ENCODE measurements at regions not wholly inside any gene's neighbourhood (a gene's known extent, or its start where the extent isn't known, plus 50 kb on each side); places are given as distances from the start of the nearest gene placed in this dataset.

DNA sequence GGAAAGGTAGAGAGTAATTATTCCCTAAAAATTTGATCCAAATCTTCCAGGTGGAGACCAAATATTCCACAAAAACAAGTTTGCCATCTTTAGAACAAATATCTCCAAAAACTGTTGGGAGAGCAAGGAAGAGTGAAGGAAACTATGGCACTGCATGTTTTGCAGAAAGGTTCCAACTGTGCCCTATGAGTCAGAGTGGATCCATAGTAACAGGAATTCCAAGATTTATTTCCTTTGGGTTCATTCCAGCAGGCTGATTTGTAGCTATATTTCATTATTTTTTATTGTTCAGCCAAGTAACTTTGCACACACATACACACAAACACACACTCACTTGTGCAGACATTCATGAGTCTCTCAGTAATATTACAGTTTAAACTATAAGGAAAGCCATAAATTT lies 459.7 kb upstream of the EPHA6 start:
- DNase-seq = no peak
- Histone ChIP-seq H3K27me3 (replicated peaks; ENCODE audit: control insufficient read depth, insufficient read depth, low read length) (no peaks in the 10 kb centered on the region), H3K4me1 (no peaks in the 10 kb centered on the region), H3K9me3 (no peaks in the 10 kb centered on the region), H3K36me3 (ENCODE audit: control insufficient read depth, insufficient read depth, low read length) (no peaks in the 10 kb centered on the region), H3K4me3 (ENCODE audit: low read depth, low read length) (no peak overlapping the region)
- Mint-ChIP-seq H3K27ac (ENCODE audit: unreplicated experiment) (no peak overlapping the region), H3K27me3 (ENCODE audit: insufficient read depth, unreplicated experiment) (no peaks in the 10 kb centered on the region), H3K36me3 (ENCODE audit: insufficient read depth, unreplicated experiment) (no peaks in the 10 kb centered on the region), H3K4me3 (ENCODE audit: unreplicated experiment) (no peak overlapping the region), H3K4me1 (ENCODE audit: low read depth, unreplicated experiment) (no peaks in the 10 kb centered on the region), H3K9me3 (ENCODE audit: unreplicated experiment) (no peaks in the 10 kb centered on the region)
- POLR2A ChIA-PET = no interaction called here
- no TSS peak for BruUV-seq (replicated peaks)
- CTCF ChIA-PET = no interaction called here
- intact Hi-C loops (cut with micrococcal nuclease; ENCODE audit: unreplicated experiment) = no loop called here
- TF ChIP-seq, protein P1, sequence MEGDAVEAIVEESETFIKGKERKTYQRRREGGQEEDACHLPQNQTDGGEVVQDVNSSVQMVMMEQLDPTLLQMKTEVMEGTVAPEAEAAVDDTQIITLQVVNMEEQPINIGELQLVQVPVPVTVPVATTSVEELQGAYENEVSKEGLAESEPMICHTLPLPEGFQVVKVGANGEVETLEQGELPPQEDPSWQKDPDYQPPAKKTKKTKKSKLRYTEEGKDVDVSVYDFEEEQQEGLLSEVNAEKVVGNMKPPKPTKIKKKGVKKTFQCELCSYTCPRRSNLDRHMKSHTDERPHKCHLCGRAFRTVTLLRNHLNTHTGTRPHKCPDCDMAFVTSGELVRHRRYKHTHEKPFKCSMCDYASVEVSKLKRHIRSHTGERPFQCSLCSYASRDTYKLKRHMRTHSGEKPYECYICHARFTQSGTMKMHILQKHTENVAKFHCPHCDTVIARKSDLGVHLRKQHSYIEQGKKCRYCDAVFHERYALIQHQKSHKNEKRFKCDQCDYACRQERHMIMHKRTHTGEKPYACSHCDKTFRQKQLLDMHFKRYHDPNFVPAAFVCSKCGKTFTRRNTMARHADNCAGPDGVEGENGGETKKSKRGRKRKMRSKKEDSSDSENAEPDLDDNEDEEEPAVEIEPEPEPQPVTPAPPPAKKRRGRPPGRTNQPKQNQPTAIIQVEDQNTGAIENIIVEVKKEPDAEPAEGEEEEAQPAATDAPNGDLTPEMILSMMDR (IDR thresholded peaks at IDR 0.05; ENCODE audit: insufficient read depth in 1 of 2, low read depth in 1 of 2, low read length in 1 of 2, severe bottlenecking in 1 of 2, unreplicated experiment in 1 of 2) = no peak

DNA sequence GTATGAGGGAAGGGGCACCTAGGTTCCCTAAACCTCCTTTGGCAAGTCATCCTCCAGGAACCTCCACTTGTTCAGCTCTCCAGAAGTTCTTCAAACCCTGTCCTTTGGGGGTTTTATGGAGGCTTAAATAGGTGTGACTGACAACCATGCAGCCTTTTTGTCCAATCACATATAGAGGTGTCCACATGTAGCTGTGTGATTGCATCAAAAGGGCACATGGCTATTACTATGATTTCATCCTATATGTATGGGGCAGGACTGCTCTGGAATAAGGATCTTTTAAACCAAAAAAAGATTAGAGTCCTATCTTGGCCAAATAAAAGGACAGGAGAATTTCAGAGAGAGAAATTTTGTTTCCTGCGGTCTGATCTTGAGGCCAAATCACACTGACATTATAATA lies 453.2 kb upstream of the EPHA6 start:
- H3K36me3 Mint-ChIP-seq (ENCODE audit: insufficient read depth, unreplicated experiment) = no peaks in the 10 kb centered on the region
- no peaks in the 10 kb centered on the region for H3K9me3 ChIP-seq
- no peaks in the 10 kb centered on the region for H3K36me3 ChIP-seq (ENCODE audit: control insufficient read depth, insufficient read depth, low read length)
- H3K9me3 Mint-ChIP-seq (ENCODE audit: unreplicated experiment) = no peaks in the 10 kb centered on the region
- no TSS peak for BruUV-seq (replicated peaks)
- no peak for DNase-seq
- no peak overlapping the region for H3K27ac Mint-ChIP-seq (ENCODE audit: unreplicated experiment)
- POLR2A ChIA-PET = no interaction called here
- no peaks in the 10 kb centered on the region for H3K27me3 ChIP-seq (replicated peaks; ENCODE audit: control insufficient read depth, insufficient read depth, low read length)
- CTCF ChIA-PET = no interaction called here
- intact Hi-C loops (cut with micrococcal nuclease; ENCODE audit: unreplicated experiment) = no loop called here
- H3K4me1 ChIP-seq = no peaks in the 10 kb centered on the region
- no peaks in the 10 kb centered on the region for H3K27me3 Mint-ChIP-seq (ENCODE audit: insufficient read depth, unreplicated experiment)
- H3K4me3 ChIP-seq (ENCODE audit: low read depth, low read length) = no peak overlapping the region
- no peaks in the 10 kb centered on the region for H3K4me1 Mint-ChIP-seq (ENCODE audit: low read depth, unreplicated experiment)
- no peak overlapping the region for H3K4me3 Mint-ChIP-seq (ENCODE audit: unreplicated experiment)
- TF ChIP-seq, protein P1 (IDR thresholded peaks at IDR 0.05; ENCODE audit: insufficient read depth in 1 of 2, low read depth in 1 of 2, low read length in 1 of 2, severe bottlenecking in 1 of 2, unreplicated experiment in 1 of 2) = no peak

DNA sequence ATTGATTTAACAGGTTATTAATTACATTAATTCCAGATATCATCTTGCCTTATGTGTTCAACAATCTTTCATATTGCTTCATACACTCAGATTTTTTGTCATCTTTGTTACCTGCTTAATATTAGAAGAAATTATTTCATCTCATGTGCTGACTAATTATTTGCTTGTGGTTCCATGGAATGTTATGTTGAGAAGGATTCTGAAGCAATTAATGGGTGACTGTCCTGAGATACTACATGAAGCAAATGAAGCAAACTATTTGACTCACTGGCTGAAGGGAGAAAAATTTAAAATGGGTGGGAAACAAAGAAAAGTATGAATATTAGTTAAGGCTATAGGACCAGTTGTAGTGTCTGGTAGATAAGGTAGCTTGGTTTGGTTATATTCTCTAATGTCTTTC lies 443.8 kb upstream of the EPHA6 start:
- Mint-ChIP-seq H3K9me3 (ENCODE audit: unreplicated experiment) (no peaks in the 10 kb centered on the region), H3K4me1 (ENCODE audit: low read depth, unreplicated experiment) (no peaks in the 10 kb centered on the region), H3K4me3 (ENCODE audit: unreplicated experiment) (no peak overlapping the region), H3K27ac (ENCODE audit: unreplicated experiment) (no peak overlapping the region), H3K27me3 (ENCODE audit: insufficient read depth, unreplicated experiment) (no peaks in the 10 kb centered on the region), H3K36me3 (ENCODE audit: insufficient read depth, unreplicated experiment) (no peaks in the 10 kb centered on the region)
- Histone ChIP-seq H3K36me3 (ENCODE audit: control insufficient read depth, insufficient read depth, low read length) (no peaks in the 10 kb centered on the region), H3K27me3 (replicated peaks; ENCODE audit: control insufficient read depth, insufficient read depth, low read length) (no peaks in the 10 kb centered on the region), H3K9me3 (no peaks in the 10 kb centered on the region), H3K4me1 (no peaks in the 10 kb centered on the region), H3K4me3 (ENCODE audit: low read depth, low read length) (no peak overlapping the region)
- ChIA-PET CTCF (no interaction called here), POLR2A (no interaction called here)
- intact Hi-C loops (cut with micrococcal nuclease; ENCODE audit: unreplicated experiment) = no loop called here
- no TSS peak for BruUV-seq (replicated peaks)
- no peak for DNase-seq
- TF ChIP-seq, protein P1 (IDR thresholded peaks at IDR 0.05; ENCODE audit: insufficient read depth in 1 of 2, low read depth in 1 of 2, low read length in 1 of 2, severe bottlenecking in 1 of 2, unreplicated experiment in 1 of 2) = no peak

All from Caco-2 (cell line).